Coronary artery (tissue), 2 donors: ENCODE measurements at regions not wholly inside any gene's neighbourhood (a gene's known extent, or its start where the extent isn't known, plus 50 kb on each side); places are given as distances from the start of the nearest gene placed in this dataset.

ENCODE experiments used
- DNase-seq: peaks from one replicate; pipeline ENCODE4 v3.0.0-alpha.2; 2017; ENCODE audit warnings: low spot score
- H3K27ac ChIP-seq, 2 donors: fragments of 200-600 bp; sonication (generic); one replicate each; pipeline ENCODE4 v1.5.1; 2016 to 2019
- H3K4me3 ChIP-seq: fragments of 200-600 bp; sonication (generic); 2 replicates; pipeline ENCODE4 v1.5.1; 2016; ENCODE audit warnings: mild to moderate bottlenecking, moderate library complexity
- TF ChIP-seq, protein P1 (sequence below): fragments of 200-600 bp; sonication (generic); IDR thresholded peaks from one replicate; pipeline ENCODE4 v1.5.1; 2019; ENCODE audit warnings: antibody characterized with exemption

DNA sequence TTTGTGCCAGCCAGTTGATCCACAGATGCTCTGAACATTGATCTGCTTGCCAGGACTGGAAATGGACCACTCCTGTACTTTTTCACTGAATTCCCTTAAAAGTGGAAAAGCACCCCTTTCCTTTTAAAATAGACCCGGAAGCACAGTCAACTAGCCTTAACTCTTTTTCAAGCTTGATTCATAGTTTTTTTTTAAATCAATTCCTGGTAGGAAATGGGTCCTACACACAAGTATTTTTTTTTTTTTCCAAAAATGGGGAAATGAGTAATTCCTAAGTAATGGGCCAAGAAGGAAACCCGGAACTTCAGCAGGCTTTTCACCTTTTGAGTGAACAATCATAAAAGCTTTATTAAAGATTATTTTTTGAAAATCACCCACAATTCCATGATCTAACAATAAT lies 234.4 kb upstream of the ADAMTS9 start:
- TF ChIP-seq, protein P1, sequence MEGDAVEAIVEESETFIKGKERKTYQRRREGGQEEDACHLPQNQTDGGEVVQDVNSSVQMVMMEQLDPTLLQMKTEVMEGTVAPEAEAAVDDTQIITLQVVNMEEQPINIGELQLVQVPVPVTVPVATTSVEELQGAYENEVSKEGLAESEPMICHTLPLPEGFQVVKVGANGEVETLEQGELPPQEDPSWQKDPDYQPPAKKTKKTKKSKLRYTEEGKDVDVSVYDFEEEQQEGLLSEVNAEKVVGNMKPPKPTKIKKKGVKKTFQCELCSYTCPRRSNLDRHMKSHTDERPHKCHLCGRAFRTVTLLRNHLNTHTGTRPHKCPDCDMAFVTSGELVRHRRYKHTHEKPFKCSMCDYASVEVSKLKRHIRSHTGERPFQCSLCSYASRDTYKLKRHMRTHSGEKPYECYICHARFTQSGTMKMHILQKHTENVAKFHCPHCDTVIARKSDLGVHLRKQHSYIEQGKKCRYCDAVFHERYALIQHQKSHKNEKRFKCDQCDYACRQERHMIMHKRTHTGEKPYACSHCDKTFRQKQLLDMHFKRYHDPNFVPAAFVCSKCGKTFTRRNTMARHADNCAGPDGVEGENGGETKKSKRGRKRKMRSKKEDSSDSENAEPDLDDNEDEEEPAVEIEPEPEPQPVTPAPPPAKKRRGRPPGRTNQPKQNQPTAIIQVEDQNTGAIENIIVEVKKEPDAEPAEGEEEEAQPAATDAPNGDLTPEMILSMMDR, result no peak
- H3K4me3 ChIP-seq, result no peak overlapping the region
- DNase-seq, result no peak
- no peak overlapping the region for H3K27ac ChIP-seq

DNA sequence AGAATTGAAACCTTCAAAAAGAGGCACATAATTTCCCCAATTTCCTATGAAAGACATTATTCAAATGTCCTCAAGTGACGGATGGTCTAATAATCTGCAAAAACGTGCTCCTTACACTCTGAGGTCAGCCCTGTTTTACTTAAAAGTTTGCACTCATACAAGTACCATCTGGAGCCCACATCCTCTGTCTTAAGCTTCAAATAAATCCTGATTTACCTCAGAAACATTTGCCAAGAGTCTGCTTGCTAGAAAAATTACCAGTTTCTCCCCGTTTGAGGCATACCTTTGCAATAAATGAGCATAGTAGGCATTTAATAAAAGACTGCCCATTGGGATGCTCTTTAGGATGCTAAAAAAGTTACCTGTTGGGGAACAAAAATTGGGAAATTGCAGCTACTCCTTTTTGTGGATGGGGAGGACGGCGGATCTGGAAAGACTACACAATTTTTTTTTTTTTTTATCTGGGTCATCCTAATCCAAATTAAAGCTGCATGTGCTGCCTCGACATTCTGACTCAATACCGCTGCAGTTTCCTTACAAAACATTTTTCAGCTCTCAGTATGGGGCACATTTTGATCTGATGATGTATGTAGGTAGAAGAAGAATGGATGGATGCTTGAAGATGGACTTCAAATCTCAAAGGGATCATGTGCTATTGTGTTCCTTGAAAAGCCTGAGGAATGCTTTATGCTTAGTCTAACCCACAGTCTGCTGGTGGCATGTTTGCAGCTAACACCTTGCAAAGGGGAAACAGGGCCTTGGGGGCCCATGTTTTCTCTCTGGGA lies 233.7 kb upstream of the ADAMTS9 start:
- no peak overlapping the region for H3K27ac ChIP-seq
- TF ChIP-seq, protein P1, result no peak
- no peak for DNase-seq
- H3K4me3 ChIP-seq, result no peak overlapping the region

DNA sequence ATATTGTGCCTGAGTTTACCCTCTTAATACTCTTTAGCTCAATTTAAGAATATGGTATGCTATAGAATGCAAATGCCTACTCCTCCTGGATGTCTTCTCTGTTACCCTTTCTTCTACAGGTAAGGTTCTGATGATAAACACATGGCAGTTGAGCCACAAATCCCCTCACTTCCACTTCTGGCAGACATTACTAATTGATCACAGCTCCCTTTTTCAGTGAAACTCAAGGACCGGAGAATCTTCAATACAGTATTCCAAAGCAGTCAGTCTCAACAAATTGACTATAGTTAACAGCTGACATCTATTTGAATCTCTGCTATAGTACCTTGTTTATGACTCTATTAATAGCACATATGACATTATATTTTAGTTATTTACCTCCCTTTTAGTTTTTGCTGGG lies 232.1 kb upstream of the ADAMTS9 start:
- no peak for DNase-seq
- H3K4me3 ChIP-seq, result no peak overlapping the region
- TF ChIP-seq, protein P1, result no peak
- H3K27ac ChIP-seq, result no peak overlapping the region

DNA sequence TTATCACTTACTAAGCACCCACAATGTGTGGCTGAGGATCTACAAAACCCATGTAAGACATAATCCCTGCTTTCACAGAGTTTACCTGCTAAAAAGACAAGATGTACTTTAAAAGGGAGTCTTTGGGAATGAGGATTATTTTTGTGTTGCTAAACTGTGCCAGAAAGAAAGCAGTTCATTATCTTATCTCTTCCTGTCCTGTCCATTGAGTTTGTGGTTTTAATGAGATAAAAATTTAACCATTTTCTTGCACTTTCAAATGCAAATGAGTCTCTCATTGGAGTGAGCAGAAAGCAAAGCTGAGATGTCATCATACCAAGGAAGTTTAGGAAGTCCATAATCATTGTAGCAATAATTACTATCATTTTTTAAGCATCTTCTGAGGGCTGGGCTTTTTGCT lies 231.2 kb upstream of the ADAMTS9 start:
- H3K4me3 ChIP-seq, result no peak overlapping the region
- H3K27ac ChIP-seq, result no peak overlapping the region
- no peak for DNase-seq
- TF ChIP-seq, protein P1, result no peak

DNA sequence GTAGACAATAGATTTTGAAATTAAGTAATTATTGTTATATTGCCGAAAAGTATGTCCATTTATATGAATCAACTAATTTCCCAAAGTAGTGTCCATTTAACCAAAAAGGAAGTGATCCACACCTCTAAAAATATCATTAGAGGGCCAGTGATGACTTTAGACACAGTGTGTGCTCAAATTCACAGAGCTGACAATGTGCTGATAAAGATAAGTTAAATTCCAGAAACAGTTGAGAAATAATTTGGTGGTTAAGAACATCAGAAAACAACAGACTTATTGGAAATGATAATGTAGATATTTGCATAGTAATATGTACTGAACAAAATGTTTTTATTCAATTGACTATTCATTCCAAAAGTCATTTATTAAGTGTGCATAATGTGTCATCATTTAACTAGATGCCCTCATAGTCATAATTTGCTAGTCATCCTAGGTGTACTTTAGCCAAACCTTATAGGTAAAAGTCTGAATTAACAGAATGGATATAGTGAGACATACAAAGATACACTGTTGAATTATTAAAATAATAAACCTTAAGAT lies 230.2 kb upstream of the ADAMTS9 start:
- TF ChIP-seq, protein P1, result no peak
- no peak for DNase-seq
- Histone ChIP-seq H3K4me3 (no peak overlapping the region), H3K27ac (no peak overlapping the region)

DNA sequence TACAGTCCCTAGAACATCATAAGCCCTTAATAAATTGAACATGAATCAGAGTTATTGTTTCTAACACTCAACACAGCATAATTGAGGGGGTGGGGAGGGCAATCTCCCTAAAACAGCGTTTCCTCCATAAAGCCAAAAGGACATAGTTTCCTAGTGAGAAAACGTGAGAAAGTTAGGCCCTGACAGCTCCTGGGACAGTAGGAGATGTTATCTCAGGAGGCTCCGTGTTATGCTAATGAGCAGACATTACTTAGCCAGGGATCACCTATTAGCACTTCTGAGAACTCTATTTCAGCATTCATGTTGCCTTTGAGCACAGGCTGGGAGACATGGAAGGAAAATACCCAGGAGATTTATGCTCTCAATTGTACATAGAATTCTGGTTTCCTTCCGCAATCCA lies 229.1 kb upstream of the ADAMTS9 start:
- no peak for DNase-seq
- no peak overlapping the region for H3K4me3 ChIP-seq
- H3K27ac ChIP-seq, result no peak overlapping the region
- TF ChIP-seq, protein P1, result no peak

DNA sequence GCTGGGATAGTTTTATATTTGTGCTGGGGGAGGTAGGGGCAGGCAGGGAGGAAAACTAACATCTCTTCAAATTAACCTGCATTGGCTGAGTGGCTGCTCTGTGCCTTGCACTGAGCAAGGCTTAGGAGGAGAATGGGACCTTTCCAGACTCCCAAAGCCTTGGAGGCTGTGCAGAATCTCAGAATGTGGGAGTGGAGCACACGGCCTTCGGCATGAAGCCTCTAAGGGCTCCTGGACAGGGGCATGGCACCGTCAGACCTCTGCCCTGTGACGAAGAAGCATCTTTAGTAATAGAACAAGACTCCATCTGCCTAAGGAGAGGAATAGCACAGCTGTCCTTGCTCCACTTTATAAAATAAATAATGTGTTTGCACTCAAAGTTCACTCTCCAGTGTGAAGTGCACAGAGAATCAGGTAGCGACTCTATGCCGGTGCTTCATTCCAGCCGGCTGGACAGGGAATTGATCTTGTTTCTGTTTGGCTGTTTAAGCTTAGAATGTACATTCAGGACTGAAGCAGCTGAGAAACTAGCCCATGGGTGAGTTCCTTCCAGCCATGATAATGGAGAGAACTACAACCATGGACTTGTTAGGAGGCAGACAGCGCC lies 228.5 kb upstream of the ADAMTS9 start:
- TF ChIP-seq, protein P1, result no peak
- peak overlapping the region in 1 of 2 donors; percentile 20 for H3K27ac ChIP-seq
- no peak overlapping the region for H3K4me3 ChIP-seq
- no peak for DNase-seq
